Kidney epithelial cell (primary cell): ENCODE measurements at regions not wholly inside any gene's neighbourhood (a gene's known extent, or its start where the extent isn't known, plus 50 kb on each side); places are given as distances from the start of the nearest gene placed in this dataset.

Experiments used
- DNase-seq: peaks from one replicate; pipeline ENCODE4 v3.0.0-alpha.2; 2010; ENCODE audit warnings: low read depth
- H3K27me3 ChIP-seq: 2 replicates; pipeline ENCODE4 v1.6.0; 2011; ENCODE audit warnings: low read length; ENCODE audit not compliant: control insufficient read depth, insufficient read depth
- H3K36me3 ChIP-seq: 2 replicates; pipeline ENCODE4 v1.5.1; 2011; ENCODE audit warnings: low read length; ENCODE audit not compliant: control insufficient read depth, insufficient read depth
- H3K4me3 ChIP-seq: 2 replicates; pipeline ENCODE4 v1.5.1; 2011; ENCODE audit warnings: low read depth, mild to moderate bottlenecking, control low read depth, low read length
- CTCF ChIP-seq: IDR thresholded peaks from 2 replicates; pipeline ENCODE4 v1.5.1; 2011; ENCODE audit warnings: mild to moderate bottlenecking, moderate library complexity, low read length, control low read depth, inconsistent platforms; ENCODE audit not compliant: insufficient read depth, poor library complexity, severe bottlenecking

DNA sequence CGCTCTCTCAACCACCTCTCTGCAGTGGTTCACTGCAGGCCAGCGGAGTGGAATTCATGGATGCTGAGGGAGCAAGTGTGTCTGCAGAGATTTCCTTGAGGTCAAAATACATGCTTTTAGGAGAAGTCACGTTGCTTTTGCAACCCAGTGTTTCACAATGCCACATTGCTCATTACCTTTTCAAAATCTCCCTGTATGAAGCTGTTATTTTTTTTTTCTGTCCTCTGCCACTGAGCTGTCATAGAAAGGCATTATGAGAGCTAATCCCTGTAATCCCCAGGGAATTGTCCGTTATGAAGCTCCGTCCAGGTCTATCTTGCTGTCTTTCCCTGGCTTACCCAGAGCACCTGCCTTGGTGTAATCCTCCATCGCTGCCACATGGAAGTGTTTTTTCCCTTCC, 60.5 kb upstream of the SLC22A23 start:
- TF ChIP-seq CTCF: no peak
- no peaks in the 10 kb centered on the region for H3K36me3 ChIP-seq
- no peak overlapping the region for H3K4me3 ChIP-seq
- H3K27me3 ChIP-seq: no peaks in the 10 kb centered on the region
- no peak for DNase-seq

DNA sequence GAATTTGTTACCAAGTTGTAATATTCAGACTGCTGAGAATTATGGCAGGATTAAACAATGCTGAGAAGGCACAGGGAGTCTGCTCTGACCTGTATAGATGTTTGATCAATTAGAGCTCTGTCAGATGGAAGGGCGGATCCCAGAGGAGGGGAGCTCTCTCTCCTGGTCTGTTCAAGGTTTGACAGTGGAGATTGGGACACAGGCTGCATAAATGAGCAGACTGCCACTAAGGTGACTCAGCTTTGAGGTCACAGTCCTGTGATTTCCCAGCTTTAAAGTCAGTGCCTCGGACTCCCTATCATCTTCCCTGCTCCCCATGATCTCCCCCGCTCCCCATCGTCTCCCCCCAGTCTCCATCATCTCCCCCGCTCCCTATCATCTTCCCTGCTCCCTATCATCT, 59.2 kb upstream of the SLC22A23 start:
- TF ChIP-seq CTCF: no peak
- no peak for DNase-seq
- Histone ChIP-seq H3K27me3 (no peaks in the 10 kb centered on the region), H3K36me3 (no peaks in the 10 kb centered on the region), H3K4me3 (no peak overlapping the region)

GRCh38 chr6:3515669-3516068, 58.8 kb upstream of the SLC22A23 start:
- Histone ChIP-seq H3K27me3 (no peaks in the 10 kb centered on the region), H3K36me3 (no peaks in the 10 kb centered on the region), H3K4me3 (no peak overlapping the region)
- no peak for TF ChIP-seq CTCF
- DNase-seq: no peak

DNA sequence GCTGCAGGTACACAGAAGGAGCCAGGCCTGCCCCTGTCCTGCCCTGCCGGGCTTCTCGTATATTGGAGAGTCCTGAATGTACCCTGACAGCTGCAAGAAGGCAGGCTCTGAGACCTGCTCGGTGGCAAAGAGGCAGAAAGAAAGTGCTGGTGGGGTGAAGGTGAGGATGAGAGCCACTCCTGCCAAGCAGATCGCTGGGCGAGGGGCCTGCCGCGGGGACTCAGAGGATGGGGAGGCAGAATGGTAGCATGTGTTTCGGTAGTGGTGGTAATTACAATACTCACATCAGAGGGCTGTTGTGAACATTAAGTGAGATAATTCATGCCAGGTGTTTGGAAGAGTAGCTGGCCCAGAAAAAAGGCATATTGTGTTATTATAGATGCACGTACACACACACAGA, 56.6 kb upstream of the SLC22A23 start:
- no peak for TF ChIP-seq CTCF
- no peak for DNase-seq
- Histone ChIP-seq H3K27me3 (no peaks in the 10 kb centered on the region), H3K4me3 (no peak overlapping the region), H3K36me3 (no peaks in the 10 kb centered on the region)

- no peak for TF ChIP-seq CTCF
- no peak overlapping the region for H3K4me3 ChIP-seq
- no peaks in the 10 kb centered on the region for H3K27me3 ChIP-seq
- no peaks in the 10 kb centered on the region for H3K36me3 ChIP-seq
- DNase-seq: no peak
Measured at GRCh38 chr6:3512832-3513231, 56.0 kb upstream of the SLC22A23 start.

- no peaks in the 10 kb centered on the region for H3K36me3 ChIP-seq
- DNase-seq: no peak
- no peak overlapping the region for H3K4me3 ChIP-seq
- no peak for TF ChIP-seq CTCF
- no peaks in the 10 kb centered on the region for H3K27me3 ChIP-seq
Measured at GRCh38 chr6:3510617-3511016, 53.8 kb upstream of the SLC22A23 start.
